Fibroblast of villous mesenchyme (primary cell): ENCODE measurements at regions not wholly inside any gene's neighbourhood (a gene's known extent, or its start where the extent isn't known, plus 50 kb on each side); places are given as distances from the start of the nearest gene placed in this dataset.
"Not testable (repeated sequence)": the region's sequence is repeated elsewhere in the genome, so short reads cannot be mapped to it uniquely, and the experiment has no call there.

Experiments
- DNase-seq: peaks from one replicate; pipeline ENCODE4 v3.0.0-alpha.2; 2010; ENCODE audit warnings: low read depth
- H3K4me3 ChIP-seq: 2 replicates; pipeline ENCODE4 v1.5.1; 2011; ENCODE audit warnings: low read depth, mild to moderate bottlenecking, low read length
- TF ChIP-seq, protein P1 (sequence below): IDR thresholded peaks from 2 replicates; pipeline ENCODE4 v1.5.1; 2012; ENCODE audit warnings: low read depth, mild to moderate bottlenecking, low read length; ENCODE audit not compliant: insufficient read depth

DNA sequence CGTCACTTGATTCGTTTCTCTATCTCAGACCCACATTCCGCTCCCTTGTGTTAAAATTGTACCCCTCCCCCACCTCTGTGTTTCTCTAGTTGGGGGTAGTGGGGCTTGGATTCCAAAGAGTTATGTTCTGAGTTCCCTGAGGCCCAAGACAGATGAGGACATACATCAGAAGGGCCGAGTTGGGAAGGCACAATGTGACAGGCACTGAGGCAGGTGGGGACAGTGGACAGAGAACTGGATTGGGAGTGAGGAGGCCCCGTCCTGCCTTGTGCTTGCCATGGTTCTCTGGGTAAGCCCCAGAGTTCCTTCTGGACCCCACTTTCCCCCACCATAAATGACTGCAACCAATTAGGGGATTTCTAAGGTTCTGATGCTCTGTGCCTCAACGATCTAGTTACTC lies 80.5 kb upstream of the ETV3 start:
- TF ChIP-seq, protein P1, sequence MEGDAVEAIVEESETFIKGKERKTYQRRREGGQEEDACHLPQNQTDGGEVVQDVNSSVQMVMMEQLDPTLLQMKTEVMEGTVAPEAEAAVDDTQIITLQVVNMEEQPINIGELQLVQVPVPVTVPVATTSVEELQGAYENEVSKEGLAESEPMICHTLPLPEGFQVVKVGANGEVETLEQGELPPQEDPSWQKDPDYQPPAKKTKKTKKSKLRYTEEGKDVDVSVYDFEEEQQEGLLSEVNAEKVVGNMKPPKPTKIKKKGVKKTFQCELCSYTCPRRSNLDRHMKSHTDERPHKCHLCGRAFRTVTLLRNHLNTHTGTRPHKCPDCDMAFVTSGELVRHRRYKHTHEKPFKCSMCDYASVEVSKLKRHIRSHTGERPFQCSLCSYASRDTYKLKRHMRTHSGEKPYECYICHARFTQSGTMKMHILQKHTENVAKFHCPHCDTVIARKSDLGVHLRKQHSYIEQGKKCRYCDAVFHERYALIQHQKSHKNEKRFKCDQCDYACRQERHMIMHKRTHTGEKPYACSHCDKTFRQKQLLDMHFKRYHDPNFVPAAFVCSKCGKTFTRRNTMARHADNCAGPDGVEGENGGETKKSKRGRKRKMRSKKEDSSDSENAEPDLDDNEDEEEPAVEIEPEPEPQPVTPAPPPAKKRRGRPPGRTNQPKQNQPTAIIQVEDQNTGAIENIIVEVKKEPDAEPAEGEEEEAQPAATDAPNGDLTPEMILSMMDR: no peak
- no peak for DNase-seq
- H3K4me3 ChIP-seq: no peak overlapping the region

DNA sequence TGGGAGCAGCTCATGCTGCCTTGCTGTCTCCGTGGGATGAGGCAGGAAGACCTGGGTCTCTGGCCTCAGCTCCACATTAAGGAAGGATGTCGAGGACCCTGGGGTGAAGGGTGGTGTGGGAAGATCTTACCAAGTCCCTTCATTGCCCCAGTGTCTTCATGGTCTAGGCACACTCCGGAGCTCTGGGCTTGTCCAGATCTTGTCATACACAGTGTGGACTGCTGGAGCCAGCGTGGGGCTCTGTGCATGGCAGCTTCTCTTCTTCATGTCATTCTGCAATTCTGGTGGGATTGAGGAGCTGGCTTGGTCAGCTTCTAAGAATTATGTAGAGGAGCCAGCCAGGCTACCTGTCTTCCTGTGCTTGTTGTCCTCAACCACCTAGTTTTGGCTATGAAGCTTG lies 79.3 kb upstream of the ETV3 start:
- no peak overlapping the region for H3K4me3 ChIP-seq
- TF ChIP-seq, protein P1: no peak
- DNase-seq: no peak

DNA sequence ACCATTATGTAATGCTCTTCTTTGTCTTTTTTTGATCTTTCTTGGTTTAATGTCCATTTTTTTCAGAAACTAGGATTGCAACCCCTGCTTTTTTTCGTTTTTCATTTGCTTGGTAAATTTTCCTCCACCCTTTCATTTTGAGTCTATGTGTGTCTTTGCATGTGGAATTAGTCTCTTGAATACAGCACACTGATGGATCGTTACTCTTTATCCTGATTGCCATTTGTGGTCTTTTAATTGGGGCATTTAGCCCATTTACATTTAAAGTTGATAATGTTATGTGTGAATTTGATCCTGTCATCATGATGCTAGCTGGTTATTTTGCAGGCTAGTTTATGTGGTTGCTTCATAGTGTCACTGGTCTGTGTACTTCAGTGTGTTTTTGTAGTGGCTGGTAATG lies 75.6 kb upstream of the ETV3 start:
- H3K4me3 ChIP-seq: no peak overlapping the region
- TF ChIP-seq, protein P1: no peak
- no peak for DNase-seq

DNA sequence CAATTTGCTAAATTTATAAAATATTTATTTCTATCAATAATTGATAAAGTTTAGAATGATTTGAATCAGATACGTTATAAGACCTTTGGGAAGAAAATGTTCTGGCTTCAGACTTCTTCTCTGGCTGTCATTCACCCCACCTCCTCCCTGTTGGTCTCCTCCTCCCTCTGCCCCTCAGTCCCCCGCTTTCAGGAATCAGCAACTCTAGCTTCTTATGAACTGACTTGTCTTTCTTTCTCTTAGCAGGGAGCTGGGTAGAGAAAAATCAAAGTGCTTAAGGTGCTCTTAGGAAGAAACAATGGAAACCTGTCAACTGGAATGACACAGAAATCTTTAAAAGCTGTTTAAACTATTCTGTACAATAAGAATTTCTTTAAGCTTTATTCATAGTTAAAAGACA lies 71.3 kb upstream of the ETV3 start:
- H3K4me3 ChIP-seq: no peak overlapping the region
- TF ChIP-seq, protein P1: no peak

DNA sequence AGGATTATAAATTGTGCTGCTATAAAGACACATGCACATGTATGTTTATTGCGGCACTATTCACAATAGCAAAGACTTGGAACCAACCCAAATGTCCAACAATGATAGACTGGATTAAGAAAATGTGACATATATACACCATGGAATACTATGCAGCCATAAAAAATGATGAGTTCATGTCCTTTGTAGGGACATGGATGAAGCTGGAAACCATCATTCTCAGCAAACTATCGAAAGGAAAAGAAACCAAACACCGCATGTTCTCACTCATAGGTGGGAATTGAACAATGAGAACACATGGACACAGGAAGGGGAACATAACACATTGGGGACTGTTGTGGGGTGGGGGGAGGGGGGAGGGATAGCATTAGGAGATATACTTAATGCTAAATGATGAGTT lies 67.8 kb upstream of the ETV3 start:
- not testable (repeated sequence) for H3K4me3 ChIP-seq, DNase-seq

More for the DNA sequence above, 71.3 kb upstream of the ETV3 start:
- DNase-seq: no peak

DNA sequence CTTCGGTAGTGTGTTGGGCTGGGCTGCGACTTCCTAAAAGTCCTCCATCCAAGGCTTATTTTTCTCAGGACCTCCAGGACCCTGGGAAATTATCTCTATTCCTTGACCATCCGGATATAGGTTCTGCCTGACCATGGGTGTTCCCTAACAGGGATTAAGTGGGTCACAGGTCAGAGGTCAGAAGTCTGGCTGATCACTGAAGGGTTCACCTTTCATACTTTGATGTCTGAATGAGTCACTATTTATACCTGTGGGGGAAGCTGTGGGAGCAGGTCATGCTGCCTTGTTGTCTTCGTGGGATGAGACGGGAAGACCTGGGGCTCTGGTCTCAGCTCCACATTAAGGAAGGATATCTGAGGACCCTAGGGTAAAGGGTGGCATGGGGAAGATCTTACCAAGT lies 65.0 kb upstream of the ETV3 start:
- H3K4me3 ChIP-seq: no peak overlapping the region
- TF ChIP-seq, protein P1: no peak
- no peak for DNase-seq

DNA sequence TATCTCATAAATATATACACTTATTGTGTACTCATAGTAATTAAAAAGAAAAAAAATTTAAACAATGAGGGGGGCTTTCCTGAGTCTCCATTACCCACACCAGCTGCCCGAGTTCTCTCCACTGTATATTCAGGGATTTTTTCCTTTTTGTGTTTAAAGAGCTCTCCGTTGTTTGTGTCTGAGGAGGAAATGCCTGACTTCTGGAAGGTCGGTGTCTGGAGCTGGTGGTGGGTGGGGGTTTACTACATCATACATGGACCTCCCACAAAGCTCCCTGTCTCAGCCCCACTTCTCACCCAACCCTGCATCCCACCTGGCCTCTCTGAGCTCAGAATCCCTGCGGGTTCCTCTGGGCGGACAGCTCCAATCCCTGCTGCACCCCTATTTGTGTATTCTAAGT lies 64.1 kb upstream of the ETV3 start:
- TF ChIP-seq, protein P1: no peak
- no peak overlapping the region for H3K4me3 ChIP-seq
- no peak for DNase-seq
